DOHH2 (cell line): ENCODE measurements at regions not wholly inside any gene's neighbourhood (a gene's known extent, or its start where the extent isn't known, plus 50 kb on each side); places are given as distances from the start of the nearest gene placed in this dataset.

Source experiments
- EZH2phosphoT487 ChIP-seq: fragments of 200-600 bp; sonication (generic); IDR thresholded peaks from 2 replicates; pipeline ENCODE4 v1.6.1; 2017; ENCODE audit warnings: borderline replicate concordance, mild to moderate bottlenecking, antibody characterized with exemption, low read length, moderate library complexity, mixed read lengths
- TF ChIP-seq, protein P1 (sequence below): fragments of 200-600 bp; sonication (generic); IDR thresholded peaks from one replicate; pipeline ENCODE4 v1.5.1; 2014; ENCODE audit warnings: antibody characterized with exemption, mild to moderate bottlenecking, low read depth, low read length; ENCODE audit not compliant: poor library complexity, severe bottlenecking

DNA sequence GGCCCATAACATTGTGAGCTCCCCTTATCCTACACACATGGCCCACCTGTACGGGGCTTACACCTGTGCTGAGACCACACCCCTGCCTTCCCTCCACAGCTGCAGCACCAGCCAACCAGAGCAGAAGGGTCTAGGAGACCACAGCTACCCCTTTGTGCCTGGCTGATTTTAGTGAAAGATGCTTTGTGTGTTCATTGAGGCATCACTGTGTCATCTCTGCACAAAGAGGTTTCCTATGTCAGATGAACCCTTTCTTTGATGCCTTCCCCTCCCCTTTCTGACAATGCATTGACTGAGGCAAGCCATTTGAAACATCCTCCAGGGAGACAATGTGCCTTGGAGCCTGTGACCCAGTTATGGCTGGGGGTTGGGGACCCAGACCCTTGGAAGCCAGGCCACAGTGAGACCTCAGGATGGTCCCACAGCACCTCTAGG, 54.9 kb upstream of the SLC7A14 start:
- TF ChIP-seq, protein P1, sequence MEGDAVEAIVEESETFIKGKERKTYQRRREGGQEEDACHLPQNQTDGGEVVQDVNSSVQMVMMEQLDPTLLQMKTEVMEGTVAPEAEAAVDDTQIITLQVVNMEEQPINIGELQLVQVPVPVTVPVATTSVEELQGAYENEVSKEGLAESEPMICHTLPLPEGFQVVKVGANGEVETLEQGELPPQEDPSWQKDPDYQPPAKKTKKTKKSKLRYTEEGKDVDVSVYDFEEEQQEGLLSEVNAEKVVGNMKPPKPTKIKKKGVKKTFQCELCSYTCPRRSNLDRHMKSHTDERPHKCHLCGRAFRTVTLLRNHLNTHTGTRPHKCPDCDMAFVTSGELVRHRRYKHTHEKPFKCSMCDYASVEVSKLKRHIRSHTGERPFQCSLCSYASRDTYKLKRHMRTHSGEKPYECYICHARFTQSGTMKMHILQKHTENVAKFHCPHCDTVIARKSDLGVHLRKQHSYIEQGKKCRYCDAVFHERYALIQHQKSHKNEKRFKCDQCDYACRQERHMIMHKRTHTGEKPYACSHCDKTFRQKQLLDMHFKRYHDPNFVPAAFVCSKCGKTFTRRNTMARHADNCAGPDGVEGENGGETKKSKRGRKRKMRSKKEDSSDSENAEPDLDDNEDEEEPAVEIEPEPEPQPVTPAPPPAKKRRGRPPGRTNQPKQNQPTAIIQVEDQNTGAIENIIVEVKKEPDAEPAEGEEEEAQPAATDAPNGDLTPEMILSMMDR = no peak
- no peak for TF ChIP-seq EZH2phosphoT487
